Chondrocyte (in vitro differentiated cells): ENCODE measurements at regions not wholly inside any gene's neighbourhood (a gene's known extent, or its start where the extent isn't known, plus 50 kb on each side); places are given as distances from the start of the nearest gene placed in this dataset.
A peak's percentile ranks its signal among the peaks of the same experiment; 100 is the strongest.

Experiments used
- DNase-seq: peaks from one replicate; pipeline ENCODE4 v3.0.0; 2021; ENCODE audit warnings: mixed read lengths, low spot score
- H3K27ac Mint-ChIP-seq: one replicate; pipeline ENCODE4 v1.8.0; 2021; ENCODE audit warnings: mild to moderate bottlenecking, moderate library complexity, mixed read lengths; ENCODE audit not compliant: unreplicated experiment
- H3K27me3 Mint-ChIP-seq: 2 replicates; pipeline ENCODE4 v1.8.0; 2021; ENCODE audit warnings: low read depth, mixed read lengths
- H3K36me3 Mint-ChIP-seq: 2 replicates; pipeline ENCODE4 v1.8.0; 2021; ENCODE audit warnings: low read depth, mixed read lengths
- H3K4me1 Mint-ChIP-seq: 2 replicates; pipeline ENCODE4 v1.8.0; 2021; ENCODE audit warnings: low read depth, mild to moderate bottlenecking, mixed read lengths
- H3K4me3 Mint-ChIP-seq: one replicate; pipeline ENCODE4 v1.8.0; 2021; ENCODE audit warnings: mild to moderate bottlenecking, moderate library complexity, mixed read lengths; ENCODE audit not compliant: unreplicated experiment
- H3K9me3 Mint-ChIP-seq: 2 replicates; pipeline ENCODE4 v1.8.0; 2021; ENCODE audit warnings: low read depth, mixed read lengths
- TF ChIP-seq, protein P1 (sequence below): fragments of 200-600 bp; sonication (generic); IDR thresholded peaks from 2 replicates; pipeline ENCODE4 v1.5.0; 2021; ENCODE audit warnings: antibody characterized with exemption, mild to moderate bottlenecking, moderate library complexity

DNA sequence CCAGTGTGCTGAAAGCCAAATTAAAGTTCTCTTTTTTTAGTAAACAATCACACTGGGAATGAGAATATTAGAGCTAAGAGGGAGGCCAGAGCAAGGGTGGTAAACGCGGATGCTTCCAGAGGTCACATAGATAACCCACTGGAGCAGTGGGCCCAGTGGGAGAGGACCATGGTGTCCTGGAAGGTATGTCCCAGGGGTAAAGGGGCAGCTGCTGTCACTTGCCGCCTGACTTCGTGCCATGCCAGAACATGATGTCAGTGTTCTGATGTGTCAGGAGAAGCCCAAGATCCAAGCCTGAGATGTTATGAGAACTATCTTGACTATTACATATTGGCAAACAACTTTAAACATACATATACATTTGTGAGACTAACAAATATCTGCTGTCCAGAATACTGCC lies 211.9 kb upstream of the IL12A start:
- H3K27ac Mint-ChIP-seq, result peak overlapping the region; percentile 85
- peaks cover 53% of the 10 kb centered on the region for H3K4me1 Mint-ChIP-seq
- H3K4me3 Mint-ChIP-seq, result no peak overlapping the region
- no peak for DNase-seq
- H3K27me3 Mint-ChIP-seq, result no peaks in the 10 kb centered on the region
- peaks cover 2% of the 10 kb centered on the region for H3K36me3 Mint-ChIP-seq
- H3K9me3 Mint-ChIP-seq, result no peaks in the 10 kb centered on the region
- TF ChIP-seq, protein P1, sequence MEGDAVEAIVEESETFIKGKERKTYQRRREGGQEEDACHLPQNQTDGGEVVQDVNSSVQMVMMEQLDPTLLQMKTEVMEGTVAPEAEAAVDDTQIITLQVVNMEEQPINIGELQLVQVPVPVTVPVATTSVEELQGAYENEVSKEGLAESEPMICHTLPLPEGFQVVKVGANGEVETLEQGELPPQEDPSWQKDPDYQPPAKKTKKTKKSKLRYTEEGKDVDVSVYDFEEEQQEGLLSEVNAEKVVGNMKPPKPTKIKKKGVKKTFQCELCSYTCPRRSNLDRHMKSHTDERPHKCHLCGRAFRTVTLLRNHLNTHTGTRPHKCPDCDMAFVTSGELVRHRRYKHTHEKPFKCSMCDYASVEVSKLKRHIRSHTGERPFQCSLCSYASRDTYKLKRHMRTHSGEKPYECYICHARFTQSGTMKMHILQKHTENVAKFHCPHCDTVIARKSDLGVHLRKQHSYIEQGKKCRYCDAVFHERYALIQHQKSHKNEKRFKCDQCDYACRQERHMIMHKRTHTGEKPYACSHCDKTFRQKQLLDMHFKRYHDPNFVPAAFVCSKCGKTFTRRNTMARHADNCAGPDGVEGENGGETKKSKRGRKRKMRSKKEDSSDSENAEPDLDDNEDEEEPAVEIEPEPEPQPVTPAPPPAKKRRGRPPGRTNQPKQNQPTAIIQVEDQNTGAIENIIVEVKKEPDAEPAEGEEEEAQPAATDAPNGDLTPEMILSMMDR, result no peak

DNA sequence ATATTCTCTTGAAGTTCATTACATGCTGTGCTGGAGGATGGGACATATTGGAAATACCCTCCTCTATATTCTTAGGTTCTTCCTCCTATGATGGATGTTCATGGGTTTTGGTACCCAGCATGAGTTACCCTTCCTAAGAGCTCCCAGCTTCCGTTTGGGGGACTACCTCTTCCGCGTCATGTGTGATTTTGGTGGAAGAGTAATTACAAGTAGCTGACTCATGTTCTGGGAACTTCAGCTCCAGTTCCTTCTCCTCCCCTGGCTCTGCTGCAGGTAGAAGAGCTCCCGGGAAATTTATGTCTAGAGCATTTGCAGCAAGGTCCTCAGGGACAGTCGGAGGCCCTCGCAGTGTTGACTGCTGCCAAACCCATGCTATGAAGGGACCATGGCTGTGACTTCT lies 208.8 kb upstream of the IL12A start:
- TF ChIP-seq, protein P1, result no peak
- no peak for DNase-seq
- Mint-ChIP-seq H3K4me3 (no peak overlapping the region), H3K4me1 (peaks cover 57% of the 10 kb centered on the region), H3K36me3 (no peaks in the 10 kb centered on the region), H3K27ac (peak overlapping the region; percentile 46), H3K27me3 (no peaks in the 10 kb centered on the region), H3K9me3 (no peaks in the 10 kb centered on the region)

DNA sequence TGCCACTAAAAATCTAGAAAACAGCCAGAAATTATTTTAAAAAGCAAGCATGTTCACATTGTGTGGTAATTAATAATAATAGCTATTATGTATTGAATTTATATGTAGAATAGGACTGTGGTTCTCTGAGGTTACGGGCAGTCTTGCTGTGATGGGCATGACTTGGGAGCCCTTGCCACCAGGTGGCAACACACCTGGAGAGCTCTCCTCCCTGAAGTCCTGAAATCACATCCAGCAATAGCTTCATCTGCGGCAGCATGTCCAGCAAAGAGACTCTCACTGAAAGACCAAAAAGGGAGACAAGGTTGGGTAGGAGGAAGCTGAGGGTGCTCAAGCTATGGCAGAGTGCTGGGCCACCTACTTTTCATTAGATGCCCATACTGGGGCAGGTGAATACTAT lies 206.8 kb upstream of the IL12A start:
- H3K27me3 Mint-ChIP-seq, result no peaks in the 10 kb centered on the region
- TF ChIP-seq, protein P1, result no peak
- H3K36me3 Mint-ChIP-seq, result no peaks in the 10 kb centered on the region
- H3K27ac Mint-ChIP-seq, result no peak overlapping the region
- no peak for DNase-seq
- H3K4me3 Mint-ChIP-seq, result no peak overlapping the region
- H3K9me3 Mint-ChIP-seq, result no peaks in the 10 kb centered on the region
- peaks cover 57% of the 10 kb centered on the region for H3K4me1 Mint-ChIP-seq

DNA sequence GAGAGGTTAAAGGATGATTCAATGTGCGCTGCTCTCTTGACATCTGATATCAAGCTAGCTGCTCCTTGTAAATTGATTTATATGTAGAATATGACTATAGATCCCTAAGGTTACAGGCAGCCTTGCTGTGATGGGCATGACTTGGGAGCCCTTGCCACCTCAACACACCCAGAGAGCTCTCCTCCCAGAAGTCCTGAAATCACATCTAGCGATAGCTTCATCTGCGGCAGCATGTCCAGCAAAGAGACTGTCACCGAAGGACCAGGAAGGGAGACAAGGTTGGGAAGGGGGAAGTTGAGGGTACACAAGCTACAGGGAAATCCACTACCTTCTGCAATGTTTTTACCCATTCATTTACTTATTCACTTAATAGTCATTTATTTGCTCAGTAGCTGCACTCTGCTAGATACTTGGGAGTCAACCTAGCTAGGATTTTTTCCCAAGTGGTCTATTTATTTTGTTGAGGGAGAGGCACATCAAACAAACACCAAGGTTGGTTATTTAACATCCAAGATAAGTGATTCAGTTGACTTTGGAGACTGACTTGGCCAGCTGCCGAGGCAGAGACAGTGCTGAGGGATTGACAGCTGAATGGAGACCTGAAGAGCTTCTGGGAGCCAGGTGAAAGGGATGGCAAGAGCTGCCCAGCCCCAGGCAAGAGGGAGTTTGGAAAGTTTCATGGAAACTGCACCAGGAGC lies 205.8 kb upstream of the IL12A start:
- TF ChIP-seq, protein P1, result no peak
- Mint-ChIP-seq H3K4me3 (no peak overlapping the region), H3K27ac (no peak overlapping the region), H3K36me3 (no peaks in the 10 kb centered on the region), H3K9me3 (no peaks in the 10 kb centered on the region), H3K27me3 (no peaks in the 10 kb centered on the region), H3K4me1 (peaks cover 61% of the 10 kb centered on the region)
- no peak for DNase-seq

DNA sequence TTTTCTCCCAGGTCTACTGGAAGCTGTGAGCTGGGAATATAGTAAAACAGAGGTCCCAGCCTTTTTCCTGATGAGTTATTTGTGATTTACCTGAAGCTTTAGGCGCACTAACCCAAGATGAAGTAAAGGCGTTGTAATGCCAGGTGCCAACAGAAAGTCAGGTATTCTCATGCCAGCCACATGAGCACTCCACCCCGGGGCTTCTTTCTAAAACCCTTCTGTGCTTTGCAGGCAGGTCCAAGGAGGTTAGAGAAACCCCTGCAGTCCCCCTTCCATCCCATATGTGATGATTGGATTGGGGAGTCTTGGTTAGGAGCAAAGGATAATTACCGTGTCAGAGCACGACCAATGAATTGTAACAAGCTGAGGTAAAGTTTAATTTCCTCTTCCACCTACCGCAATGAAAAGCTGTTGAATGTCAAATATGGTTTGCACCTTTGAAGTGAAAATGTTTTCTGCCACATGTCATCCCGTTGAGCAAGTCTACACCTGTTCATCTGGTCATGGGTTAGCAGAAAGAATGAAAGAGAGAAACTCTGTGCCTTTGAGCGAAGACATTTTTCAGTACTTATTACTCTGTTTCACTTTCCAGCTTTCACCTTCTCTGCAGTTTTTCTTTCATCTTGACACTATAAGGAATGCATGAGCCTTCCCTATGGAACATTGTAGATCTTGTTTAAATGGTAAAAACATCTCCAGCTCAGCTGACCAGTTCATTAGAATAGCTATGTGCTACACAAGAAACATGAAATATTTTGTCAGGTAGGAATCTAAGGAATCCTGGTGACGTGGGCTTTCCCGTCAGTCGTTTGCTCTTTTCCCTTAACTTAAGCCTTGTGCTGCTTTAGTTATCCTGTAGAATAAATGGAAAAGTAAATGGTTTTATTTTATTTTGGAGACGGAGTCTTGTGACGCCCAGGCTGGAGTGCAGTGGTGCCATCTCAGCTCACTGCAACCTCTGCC lies 204.6 kb upstream of the IL12A start:
- Mint-ChIP-seq H3K4me1 (peaks cover 70% of the 10 kb centered on the region), H3K9me3 (no peaks in the 10 kb centered on the region), H3K27me3 (no peaks in the 10 kb centered on the region), H3K36me3 (no peaks in the 10 kb centered on the region), H3K4me3 (peak overlapping the region; percentile 16), H3K27ac (peak overlapping the region; percentile 76)
- TF ChIP-seq, protein P1, result no peak
- DNase-seq, result no peak
